NCI-H2107 treated with DMSO at 0.1 percent for 48 hours (cell line): ENCODE measurements at regions not wholly inside any gene's neighbourhood (a gene's known extent, or its start where the extent isn't known, plus 50 kb on each side); places are given as distances from the start of the nearest gene placed in this dataset.
"Not testable (repeated sequence)": the region's sequence is repeated elsewhere in the genome, so short reads cannot be mapped to it uniquely, and the experiment has no call there.

Experiments used
- DNase-seq: peaks from one replicate; lab custom pipeline; 2025; ENCODE audit not compliant: unreplicated experiment; lab: John Stamatoyannopoulos, UW

- no peak for DNase-seq
Measured at GRCh38 chr21:28714777-28715464, 277.8 kb downstream of the LTN1 start.

- no peak for DNase-seq
Measured at GRCh38 chr21:28712411-28712810, 280.3 kb downstream of the LTN1 start.

- DNase-seq, result no peak
Measured at GRCh38 chr21:28705616-28706015, 287.1 kb downstream of the LTN1 start.

- no peak for DNase-seq
Measured at GRCh38 chr21:28704746-28705145, 287.9 kb downstream of the LTN1 start.

- no peak for DNase-seq
Measured at GRCh38 chr21:28703861-28704260, 288.8 kb downstream of the LTN1 start.

- no peak for DNase-seq
Measured at GRCh38 chr21:28699596-28700259, 292.9 kb downstream of the LTN1 start.

- no peak for DNase-seq
Measured at GRCh38 chr21:28699186-28699585, 293.5 kb downstream of the LTN1 start.

- DNase-seq, result no peak
Measured at GRCh38 chr21:28696844-28697410, 295.8 kb downstream of the LTN1 start.

GRCh38 chr21:28693476-28693875, 299.2 kb downstream of the LTN1 start:
- DNase-seq, result no peak

- no peak for DNase-seq
Measured at GRCh38 chr21:28690196-28690595, 302.5 kb downstream of the LTN1 start.

GRCh38 chr21:28688381-28688780, 304.3 kb downstream of the LTN1 start:
- DNase-seq, result no peak

- DNase-seq, result no peak
Measured at GRCh38 chr21:28687586-28687985, 305.1 kb downstream of the LTN1 start.

- no peak for DNase-seq
Measured at GRCh38 chr21:28683982-28684752, 308.5 kb downstream of the LTN1 start.

GRCh38 chr21:28682884-28683283, 309.8 kb downstream of the LTN1 start:
- DNase-seq, result not testable (repeated sequence)

- DNase-seq, result not testable (repeated sequence)
Measured at GRCh38 chr21:28677096-28677495, 315.6 kb downstream of the LTN1 start.

- no peak for DNase-seq
Measured at GRCh38 chr21:28675331-28676041, 317.2 kb downstream of the LTN1 start.

- no peak for DNase-seq
Measured at GRCh38 chr21:28674763-28675162, 317.9 kb downstream of the LTN1 start.

- DNase-seq, result no peak
Measured at GRCh38 chr21:28671549-28672195, 321.0 kb downstream of the LTN1 start.

GRCh38 chr21:28669971-28670653, 322.6 kb downstream of the LTN1 start:
- no peak for DNase-seq

GRCh38 chr21:28669321-28669720, 323.4 kb downstream of the LTN1 start:
- no peak for DNase-seq
